Testis (tissue), 2 donors: ENCODE measurements at regions not wholly inside any gene's neighbourhood (a gene's known extent, or its start where the extent isn't known, plus 50 kb on each side); places are given as distances from the start of the nearest gene placed in this dataset.

Experiments used
- POLR2A ChIP-seq: fragments of 450-650 bp; IDR thresholded peaks from one replicate; pipeline ENCODE4 v1.6.1; 2017; ENCODE audit warnings: antibody characterized with exemption, mild to moderate bottlenecking, moderate library complexity
- TF ChIP-seq, protein P1 (sequence below), 3 experiments: fragments of 450-650 bp in 2 of 3; fragments of 200-600 bp in 1 of 3; sonication (generic) in 1 of 3; IDR thresholded peaks; one replicate each; pipeline ENCODE4 v1.5.1; 2016 to 2019; ENCODE audit warnings: antibody characterized with exemption in 3 of 3, mild to moderate bottlenecking in 2 of 3, moderate library complexity in 1 of 3

- TF ChIP-seq, protein P1, sequence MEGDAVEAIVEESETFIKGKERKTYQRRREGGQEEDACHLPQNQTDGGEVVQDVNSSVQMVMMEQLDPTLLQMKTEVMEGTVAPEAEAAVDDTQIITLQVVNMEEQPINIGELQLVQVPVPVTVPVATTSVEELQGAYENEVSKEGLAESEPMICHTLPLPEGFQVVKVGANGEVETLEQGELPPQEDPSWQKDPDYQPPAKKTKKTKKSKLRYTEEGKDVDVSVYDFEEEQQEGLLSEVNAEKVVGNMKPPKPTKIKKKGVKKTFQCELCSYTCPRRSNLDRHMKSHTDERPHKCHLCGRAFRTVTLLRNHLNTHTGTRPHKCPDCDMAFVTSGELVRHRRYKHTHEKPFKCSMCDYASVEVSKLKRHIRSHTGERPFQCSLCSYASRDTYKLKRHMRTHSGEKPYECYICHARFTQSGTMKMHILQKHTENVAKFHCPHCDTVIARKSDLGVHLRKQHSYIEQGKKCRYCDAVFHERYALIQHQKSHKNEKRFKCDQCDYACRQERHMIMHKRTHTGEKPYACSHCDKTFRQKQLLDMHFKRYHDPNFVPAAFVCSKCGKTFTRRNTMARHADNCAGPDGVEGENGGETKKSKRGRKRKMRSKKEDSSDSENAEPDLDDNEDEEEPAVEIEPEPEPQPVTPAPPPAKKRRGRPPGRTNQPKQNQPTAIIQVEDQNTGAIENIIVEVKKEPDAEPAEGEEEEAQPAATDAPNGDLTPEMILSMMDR (IDR thresholded peaks at IDR 0.05) = no peak
- TF ChIP-seq POLR2A = no peak
Observed at GRCh38 chr13:61918841-61919240, 503.2 kb upstream of the PCDH20 start.
